ENCODE measurements at regions not wholly inside any gene's neighbourhood (a gene's known extent, or its start where the extent isn't known, plus 50 kb on each side); places are given as distances from the start of the nearest gene placed in this dataset.

- TF ChIP-seq CTCF (conservative IDR thresholded peaks at IDR 0.05; ENCODE audit: low read depth, low read length): no peak
- no peak overlapping the region for H3K4me3 ChIP-seq (ENCODE audit: low read depth, low read length)
- no peak for DNase-seq (ENCODE audit: low read depth)
Measured at GRCh38 chr2:235320326-235320725, 173.5 kb upstream of the AGAP1 start.

DNA sequence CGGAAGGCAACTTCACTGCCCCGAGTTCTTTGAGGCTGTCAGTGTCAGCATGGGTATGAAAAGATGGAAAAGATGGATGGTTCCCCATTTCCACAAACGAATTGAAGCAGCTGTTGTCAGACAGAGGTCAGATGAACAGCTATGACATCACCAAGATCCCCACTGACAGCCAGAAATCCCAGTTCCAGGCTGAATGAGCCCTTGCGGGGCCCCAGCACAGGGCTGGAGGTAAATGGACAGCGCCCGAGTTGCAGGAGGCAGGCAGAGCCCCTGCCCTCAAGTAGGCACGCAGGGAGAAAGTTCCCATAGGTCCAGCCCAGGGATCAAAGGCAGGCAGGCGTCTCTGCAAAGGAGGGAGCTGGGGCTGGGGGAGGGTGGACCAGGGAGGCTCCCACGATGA lies 169.5 kb upstream of the AGAP1 start:
- DNase-seq (ENCODE audit: low read depth): no peak
- no peak overlapping the region for H3K4me3 ChIP-seq (ENCODE audit: low read depth, low read length)
- no peak for TF ChIP-seq CTCF (conservative IDR thresholded peaks at IDR 0.05; ENCODE audit: low read depth, low read length)

DNA sequence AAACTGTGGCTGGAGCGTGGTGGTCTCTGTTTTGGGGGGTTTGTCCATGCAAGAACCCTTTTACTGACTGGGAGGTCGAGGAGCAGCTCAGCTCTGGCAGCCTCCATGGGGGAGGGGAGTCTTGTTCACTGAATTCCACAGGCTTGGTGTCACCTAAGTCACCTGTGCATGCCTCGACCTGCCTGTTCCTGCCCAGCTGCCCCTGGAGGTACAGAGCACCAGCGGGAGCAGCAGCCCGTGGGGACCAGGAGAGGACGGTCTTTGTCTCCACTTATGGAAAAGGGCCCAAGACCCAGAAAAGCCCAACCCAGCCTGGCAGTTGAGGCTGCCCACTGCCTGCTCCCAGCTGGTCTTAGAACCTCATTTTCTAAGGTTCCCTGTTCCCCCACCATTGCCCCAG lies 168.7 kb upstream of the AGAP1 start:
- no peak for DNase-seq (ENCODE audit: low read depth)
- H3K4me3 ChIP-seq (ENCODE audit: low read depth, low read length): no peak overlapping the region
- TF ChIP-seq CTCF (conservative IDR thresholded peaks at IDR 0.05; ENCODE audit: low read depth, low read length): no peak

DNA sequence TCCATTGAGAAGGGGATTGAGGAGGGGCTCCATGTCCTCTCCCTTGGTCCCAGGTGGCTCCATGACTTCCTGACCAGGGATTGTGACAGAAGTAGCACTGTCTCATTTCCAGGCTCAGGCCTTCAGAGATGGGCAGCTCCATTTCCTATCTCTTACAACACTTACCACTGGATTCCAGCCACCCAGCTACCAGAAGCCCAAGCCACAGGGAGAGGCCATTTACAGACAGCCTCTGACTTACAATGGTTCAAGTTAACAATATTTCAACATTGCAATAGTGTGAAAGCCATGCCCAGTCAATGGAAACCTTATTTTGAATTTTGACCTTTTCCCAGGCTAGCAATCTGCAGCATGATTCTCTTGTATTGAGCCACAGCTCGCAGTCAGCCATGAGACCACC lies 164.9 kb upstream of the AGAP1 start:
- TF ChIP-seq CTCF (conservative IDR thresholded peaks at IDR 0.05; ENCODE audit: low read depth, low read length): no peak
- H3K4me3 ChIP-seq (ENCODE audit: low read depth, low read length): no peak overlapping the region
- no peak for DNase-seq (ENCODE audit: low read depth)

DNA sequence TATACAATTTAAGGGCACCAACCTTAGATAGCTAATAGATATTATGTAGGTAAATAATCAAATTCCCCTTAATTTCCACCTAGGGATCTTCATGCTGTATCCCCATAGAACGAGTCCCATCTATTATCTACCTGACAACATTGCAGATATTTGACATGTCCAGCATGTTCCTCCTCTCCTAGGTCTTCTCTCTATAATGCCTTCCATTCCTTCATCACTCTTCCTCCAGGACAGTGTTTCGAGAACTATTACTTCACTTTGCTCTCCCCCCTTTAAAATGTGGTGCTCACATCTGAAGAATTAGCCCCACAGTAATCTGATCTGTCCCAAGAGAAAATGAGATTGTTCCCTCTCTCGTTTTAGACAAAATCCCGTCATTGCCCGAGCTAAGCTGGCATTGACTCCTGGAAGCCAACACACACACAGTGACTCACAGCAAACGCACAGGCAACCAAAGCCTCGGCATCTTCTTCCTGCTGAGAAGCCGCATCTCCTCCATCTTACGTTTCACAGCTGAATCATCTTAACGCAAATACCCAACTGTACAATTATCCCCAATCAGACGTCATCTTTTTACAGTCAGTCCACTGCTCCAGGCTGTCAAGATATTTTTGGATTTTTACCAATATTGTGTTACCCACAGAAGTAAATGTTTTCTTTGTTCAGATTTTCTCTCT lies 162.9 kb upstream of the AGAP1 start:
- H3K4me3 ChIP-seq (ENCODE audit: low read depth, low read length): no peak overlapping the region
- TF ChIP-seq CTCF (conservative IDR thresholded peaks at IDR 0.05; ENCODE audit: low read depth, low read length): no peak
- peak; percentile 82 for DNase-seq (ENCODE audit: low read depth)

DNA sequence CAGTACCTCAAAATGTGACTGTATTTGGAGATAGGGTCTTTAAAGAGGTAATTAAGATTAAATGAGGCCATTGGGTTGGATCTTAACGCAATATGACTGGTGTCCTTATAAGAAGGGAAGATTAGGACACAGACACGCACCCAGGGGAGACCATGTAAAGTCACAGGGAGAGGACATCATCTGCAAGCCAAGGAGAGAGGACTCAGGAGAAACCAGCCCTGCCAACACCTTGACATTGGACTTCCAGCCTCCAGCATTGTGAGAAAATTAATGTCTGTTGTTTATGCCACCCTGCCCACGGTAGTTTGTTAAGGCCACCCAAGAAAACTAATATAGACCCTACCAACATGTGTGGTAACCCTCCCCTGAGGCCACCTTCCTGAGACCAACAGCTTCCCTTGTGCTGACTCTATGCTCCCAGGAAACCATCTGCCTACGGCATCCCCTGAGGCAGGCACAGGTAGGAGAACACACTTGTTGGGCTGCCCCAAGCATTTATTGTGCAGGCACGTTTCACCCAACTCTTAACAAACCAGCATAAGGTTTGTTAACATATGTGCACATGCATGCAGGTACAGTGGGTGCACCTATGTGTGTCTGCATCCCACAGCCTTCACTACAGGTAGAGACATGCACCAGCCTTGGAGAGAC lies 161.5 kb upstream of the AGAP1 start:
- no peak overlapping the region for H3K4me3 ChIP-seq (ENCODE audit: low read depth, low read length)
- no peak for TF ChIP-seq CTCF (conservative IDR thresholded peaks at IDR 0.05; ENCODE audit: low read depth, low read length)
- no peak for DNase-seq (ENCODE audit: low read depth)

DNA sequence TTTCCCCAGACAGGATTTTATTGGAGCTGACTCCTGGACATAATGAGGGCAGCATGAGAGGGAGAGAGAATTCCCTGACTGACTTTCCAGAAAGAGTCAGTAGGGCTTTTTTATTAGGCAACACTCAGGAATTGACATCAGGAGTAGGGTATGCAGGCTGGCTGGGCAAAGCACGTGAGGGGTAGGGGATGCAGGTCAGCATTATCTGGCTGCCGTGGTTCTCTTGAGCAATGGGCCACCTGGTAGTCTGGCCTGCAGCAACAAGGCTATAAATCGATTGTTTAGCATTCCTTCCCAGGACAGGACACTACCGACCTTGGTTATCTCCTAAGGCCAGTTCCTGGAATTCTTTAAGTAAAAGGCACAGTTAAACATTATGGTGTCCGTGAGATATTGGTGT lies 160.8 kb upstream of the AGAP1 start:
- H3K4me3 ChIP-seq (ENCODE audit: low read depth, low read length): no peak overlapping the region
- TF ChIP-seq CTCF (conservative IDR thresholded peaks at IDR 0.05; ENCODE audit: low read depth, low read length): no peak
- no peak for DNase-seq (ENCODE audit: low read depth)

All from choroid plexus epithelial cell (primary cell).